ENCODE measurements at regions not wholly inside any gene's neighbourhood (a gene's known extent, or its start where the extent isn't known, plus 50 kb on each side); places are given as distances from the start of the nearest gene placed in this dataset.
A peak's percentile ranks its signal among the peaks of the same experiment; 100 is the strongest.

DNA sequence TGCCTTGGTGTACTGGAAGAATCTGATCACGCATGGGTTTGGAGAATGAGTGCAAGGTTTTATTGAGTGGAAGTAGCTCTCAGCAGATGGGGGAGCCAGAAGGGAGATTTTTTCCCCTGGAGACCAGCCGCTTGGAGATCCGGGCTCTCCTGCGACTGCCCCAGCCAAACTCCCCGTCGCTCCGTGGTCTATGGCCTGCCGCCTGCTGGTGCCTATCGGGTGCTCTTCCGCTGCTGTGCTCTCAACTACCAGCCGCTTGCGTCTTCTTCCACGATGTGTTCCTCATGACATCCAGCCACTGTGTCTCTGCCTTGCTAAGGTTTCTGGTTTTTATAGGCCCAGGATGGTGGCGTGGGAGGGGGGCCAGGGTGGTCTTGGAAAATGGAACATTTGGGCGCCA, 145.6 kb upstream of the UBASH3B start:
- no peaks in the 10 kb centered on the region for H3K9me3 Mint-ChIP-seq
- peaks cover 8% of the 10 kb centered on the region for H3K27me3 Mint-ChIP-seq
- H3K36me3 Mint-ChIP-seq, result no peaks in the 10 kb centered on the region
- no peak for DNase-seq (ENCODE audit: extremely low spot score, unreplicated experiment)
- peaks cover 14% of the 10 kb centered on the region for H3K4me1 Mint-ChIP-seq (ENCODE audit: unreplicated experiment)
- TF ChIP-seq, protein P1, sequence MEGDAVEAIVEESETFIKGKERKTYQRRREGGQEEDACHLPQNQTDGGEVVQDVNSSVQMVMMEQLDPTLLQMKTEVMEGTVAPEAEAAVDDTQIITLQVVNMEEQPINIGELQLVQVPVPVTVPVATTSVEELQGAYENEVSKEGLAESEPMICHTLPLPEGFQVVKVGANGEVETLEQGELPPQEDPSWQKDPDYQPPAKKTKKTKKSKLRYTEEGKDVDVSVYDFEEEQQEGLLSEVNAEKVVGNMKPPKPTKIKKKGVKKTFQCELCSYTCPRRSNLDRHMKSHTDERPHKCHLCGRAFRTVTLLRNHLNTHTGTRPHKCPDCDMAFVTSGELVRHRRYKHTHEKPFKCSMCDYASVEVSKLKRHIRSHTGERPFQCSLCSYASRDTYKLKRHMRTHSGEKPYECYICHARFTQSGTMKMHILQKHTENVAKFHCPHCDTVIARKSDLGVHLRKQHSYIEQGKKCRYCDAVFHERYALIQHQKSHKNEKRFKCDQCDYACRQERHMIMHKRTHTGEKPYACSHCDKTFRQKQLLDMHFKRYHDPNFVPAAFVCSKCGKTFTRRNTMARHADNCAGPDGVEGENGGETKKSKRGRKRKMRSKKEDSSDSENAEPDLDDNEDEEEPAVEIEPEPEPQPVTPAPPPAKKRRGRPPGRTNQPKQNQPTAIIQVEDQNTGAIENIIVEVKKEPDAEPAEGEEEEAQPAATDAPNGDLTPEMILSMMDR (conservative IDR thresholded peaks at IDR 0.05), result no peak
- no peak overlapping the region for H3K27ac Mint-ChIP-seq
- H3K4me3 Mint-ChIP-seq, result no peak overlapping the region

DNA sequence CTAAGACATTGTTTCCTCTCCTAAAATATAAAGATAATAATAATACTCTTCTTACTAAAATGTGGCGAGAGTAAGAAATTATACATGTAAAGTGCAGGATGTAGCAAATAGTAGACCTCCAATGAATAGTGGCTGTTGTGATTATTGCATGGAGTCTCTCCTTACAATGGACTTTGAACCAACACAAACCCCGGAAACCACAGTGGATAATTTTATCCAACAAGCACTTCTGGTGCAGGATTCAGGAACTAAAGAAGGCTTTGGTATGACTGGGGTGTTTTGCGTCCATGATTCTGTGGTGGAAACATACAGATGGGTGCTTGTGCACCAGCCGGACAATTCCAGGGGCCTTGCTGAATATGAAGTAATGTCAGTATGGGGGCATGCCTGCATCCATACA, 146.4 kb upstream of the UBASH3B start:
- H3K9me3 Mint-ChIP-seq, result no peaks in the 10 kb centered on the region
- no peak overlapping the region for H3K4me3 Mint-ChIP-seq
- peaks cover 8% of the 10 kb centered on the region for H3K27me3 Mint-ChIP-seq
- peaks cover 16% of the 10 kb centered on the region for H3K4me1 Mint-ChIP-seq (ENCODE audit: unreplicated experiment)
- TF ChIP-seq, protein P1 (conservative IDR thresholded peaks at IDR 0.05), result no peak
- no peak overlapping the region for H3K27ac Mint-ChIP-seq
- DNase-seq (ENCODE audit: extremely low spot score, unreplicated experiment), result no peak
- H3K36me3 Mint-ChIP-seq, result no peaks in the 10 kb centered on the region

DNA sequence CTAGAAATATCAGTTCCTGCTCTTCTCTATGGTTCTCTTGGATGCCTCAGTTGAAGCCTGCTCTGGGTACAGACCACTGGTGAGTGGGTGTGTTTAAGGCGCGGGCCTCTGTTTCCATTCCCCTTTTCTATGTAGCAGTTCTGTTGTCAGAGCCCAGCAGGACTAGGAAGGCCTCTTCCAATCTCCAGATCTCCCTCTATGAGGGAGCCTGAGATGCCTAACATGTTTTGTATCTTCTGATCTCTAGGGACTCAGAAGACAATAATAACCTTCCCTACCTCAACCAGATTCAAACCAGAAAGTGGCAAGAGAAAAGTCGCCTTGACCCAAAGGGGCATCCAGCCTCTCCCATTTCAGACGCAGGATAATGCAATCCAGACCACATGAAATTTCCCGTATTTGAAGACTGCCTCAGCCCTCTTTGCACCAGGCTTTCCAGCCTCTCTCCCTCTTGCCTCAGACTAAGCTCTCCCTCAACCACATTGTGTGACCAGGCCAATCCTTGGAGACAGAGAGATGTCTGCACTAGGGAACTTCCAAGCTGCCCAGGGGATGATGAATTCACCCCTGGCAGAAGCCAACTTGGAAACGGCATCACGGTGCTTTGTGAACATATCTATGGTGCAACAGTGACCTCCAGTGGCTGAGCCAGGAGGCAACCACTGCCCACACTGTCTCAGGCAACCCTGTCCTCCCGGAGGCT, 150.1 kb upstream of the UBASH3B start:
- Mint-ChIP-seq H3K27ac (peak overlapping the region; percentile 50), H3K4me1 (ENCODE audit: unreplicated experiment) (peaks cover 16% of the 10 kb centered on the region), H3K9me3 (no peaks in the 10 kb centered on the region), H3K36me3 (peaks cover 4% of the 10 kb centered on the region), H3K27me3 (peaks cover 13% of the 10 kb centered on the region), H3K4me3 (no peak overlapping the region)
- peak; percentile 82 for DNase-seq (ENCODE audit: extremely low spot score, unreplicated experiment)
- TF ChIP-seq, protein P1 (conservative IDR thresholded peaks at IDR 0.05), result peak; percentile 93

DNA sequence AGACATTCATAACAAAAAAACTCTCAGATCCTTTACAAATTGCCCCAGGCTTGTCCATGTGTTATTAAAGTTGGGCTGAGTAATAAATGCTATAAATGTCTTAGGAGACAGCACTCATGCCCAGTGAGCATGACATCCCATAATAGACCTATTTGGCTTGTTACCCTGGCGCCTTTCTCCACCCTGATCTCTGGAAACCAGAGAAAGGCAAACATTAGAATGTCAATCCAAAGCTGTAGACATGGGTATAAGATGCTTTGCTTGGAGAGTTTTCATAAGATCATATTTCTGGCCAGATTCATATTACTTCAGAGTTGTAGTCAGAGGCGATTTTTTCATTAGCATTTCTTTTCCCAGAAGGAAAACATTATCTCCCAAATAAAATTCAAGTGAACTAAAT, 161.3 kb upstream of the UBASH3B start:
- no peaks in the 10 kb centered on the region for H3K27me3 Mint-ChIP-seq
- H3K9me3 Mint-ChIP-seq, result peaks cover 9% of the 10 kb centered on the region
- peaks cover 22% of the 10 kb centered on the region for H3K4me1 Mint-ChIP-seq (ENCODE audit: unreplicated experiment)
- no peak overlapping the region for H3K27ac Mint-ChIP-seq
- H3K36me3 Mint-ChIP-seq, result no peaks in the 10 kb centered on the region
- TF ChIP-seq, protein P1 (conservative IDR thresholded peaks at IDR 0.05), result no peak
- DNase-seq (ENCODE audit: extremely low spot score, unreplicated experiment), result no peak
- H3K4me3 Mint-ChIP-seq, result no peak overlapping the region

DNA sequence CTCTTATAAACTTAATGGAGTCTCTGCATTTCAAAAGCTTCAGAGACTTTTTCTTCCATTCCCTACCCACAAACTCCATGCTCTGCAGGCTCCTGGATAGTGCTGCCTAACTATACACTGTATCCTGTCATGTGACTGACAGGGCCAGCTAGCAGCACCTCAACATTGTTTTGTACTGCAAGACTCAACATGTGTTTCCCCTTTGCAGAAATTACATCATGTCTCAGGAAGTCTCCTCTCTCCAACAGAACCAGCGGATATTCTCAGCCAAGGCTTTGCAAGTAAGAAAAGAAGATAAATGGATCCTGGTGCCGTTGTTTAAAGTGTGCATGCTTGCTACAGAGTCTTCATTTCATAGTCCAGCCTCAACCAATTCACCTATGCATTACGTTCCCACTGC, 164.0 kb upstream of the UBASH3B start:
- Mint-ChIP-seq H3K27ac (peak overlapping the region; percentile 66), H3K27me3 (no peaks in the 10 kb centered on the region), H3K9me3 (peaks cover 9% of the 10 kb centered on the region), H3K36me3 (no peaks in the 10 kb centered on the region), H3K4me1 (ENCODE audit: unreplicated experiment) (peaks cover 26% of the 10 kb centered on the region), H3K4me3 (no peak overlapping the region)
- TF ChIP-seq, protein P1 (conservative IDR thresholded peaks at IDR 0.05), result no peak
- DNase-seq (ENCODE audit: extremely low spot score, unreplicated experiment), result no peak

Measured in type B pancreatic cell (in vitro differentiated cells).